GM12878 (cell line): ENCODE measurements at regions not wholly inside any gene's neighbourhood (a gene's known extent, or its start where the extent isn't known, plus 50 kb on each side); places are given as distances from the start of the nearest gene placed in this dataset.

ENCODE experiments used
- ATAC-seq: fragments of 200-7000 bp; cut with Tn5 transposase; 3 replicates; pipeline ENCODE4 v1.9.1; 2020; ENCODE audit warnings: mild to moderate bottlenecking, moderate library complexity
- BruUV-seq: library from RNA; stranded (reverse); fragments of 400-500 nt; replicated peaks from 2 replicates; lab custom pipeline; 2021; lab: Mats Ljungman, UMichigan
- CTCF ChIA-PET: fragments of 300-600 bp; sonication (Branson Sonifier 250); formaldehyde crosslinking; extraction: SDS; loops from one replicate; lab custom pipeline; 2021; ENCODE audit warnings: inconsistent platforms; lab: Yijun Ruan, JAX
- POLR2A ChIA-PET: fragments of 350-600 bp; formaldehyde crosslinking; extraction: SDS; loops from one replicate; lab custom pipeline; 2021; ENCODE audit warnings: inconsistent platforms; lab: Charles Lee
- RAD21 ChIA-PET: fragments of 300-600 bp; sonication (Branson Sonifier 250); formaldehyde crosslinking; loops from one replicate; lab custom pipeline; 2023; ENCODE audit warnings: antibody characterized with exemption; ENCODE audit not compliant: unreplicated experiment; lab: Charles Lee
- SMC1A ChIA-PET: fragments of 300-600 bp; sonication (Branson Sonifier 250); formaldehyde crosslinking; loops from one replicate; lab custom pipeline; 2023; ENCODE audit not compliant: unreplicated experiment, uncharacterized antibody; lab: Charles Lee
- DNase-seq: peaks from one replicate; pipeline ENCODE4 v3.0.0-alpha.2; 2011; ENCODE audit warnings: low read depth, low spot score
- FAIRE-seq: peaks from 3 replicates; lab custom pipeline; 2011; peaks lifted over from hg19 to GRCh38; lab: Jason Lieb, UNC
- H2AFZ ChIP-seq: 2 replicates; pipeline ENCODE4 v1.6.0; 2011; ENCODE audit warnings: low read depth, low read length, control low read depth; ENCODE audit not compliant: control insufficient read depth
- H3K27ac ChIP-seq: 2 replicates; pipeline ENCODE4 v1.5.1; 2011; ENCODE audit warnings: control low read depth; ENCODE audit not compliant: control insufficient read depth, insufficient read depth
- H3K27me3 ChIP-seq, 2 experiments: replicated peaks in 1 of 2; 2 replicates each; pipeline versions ENCODE4 v1.6.0 to v1.6.1; 2011; ENCODE audit warnings: low read length in 1 of 2; ENCODE audit not compliant: control insufficient read depth in 2 of 2, insufficient read depth in 2 of 2
- H3K36me3 ChIP-seq, 2 experiments: 2 replicates each; pipeline ENCODE4 v1.5.1; 2011; ENCODE audit warnings: low read length in 1 of 2; ENCODE audit not compliant: control insufficient read depth in 2 of 2, insufficient read depth in 2 of 2
- H3K4me1 ChIP-seq: 2 replicates; pipeline ENCODE4 v1.6.1; 2011; ENCODE audit warnings: mild to moderate bottlenecking, low read length, moderate library complexity, mixed read lengths; ENCODE audit not compliant: control insufficient read depth, insufficient read depth
- H3K4me2 ChIP-seq: 2 replicates; pipeline ENCODE4 v1.6.0; 2011; ENCODE audit warnings: control low read depth; ENCODE audit not compliant: control insufficient read depth, insufficient read depth
- H3K4me3 ChIP-seq: fragments of 200-600 bp; sonication (generic); 2 replicates; pipeline ENCODE4 v1.5.1; 2016
- H3K79me2 ChIP-seq: 2 replicates; pipeline ENCODE4 v1.6.0; 2011; ENCODE audit warnings: low read length; ENCODE audit not compliant: control insufficient read depth, insufficient read depth
- H3K9ac ChIP-seq: 2 replicates; pipeline ENCODE4 v1.8.0; 2011; ENCODE audit warnings: low read length, control low read depth, mixed read lengths; ENCODE audit not compliant: control insufficient read depth, insufficient read depth
- H3K9me3 ChIP-seq: replicated peaks from 3 replicates; pipeline ENCODE4 v1.5.1; 2011; ENCODE audit warnings: mild to moderate bottlenecking, low read length; ENCODE audit not compliant: control insufficient read depth, insufficient read depth
- H4K20me1 ChIP-seq: 2 replicates; pipeline ENCODE4 v1.6.0; 2011; ENCODE audit not compliant: control insufficient read depth, insufficient read depth
- CHD4 ChIP-seq: fragments of 200-600 bp; sonication (generic); IDR thresholded peaks from 2 replicates; pipeline ENCODE4 v1.6.1; 2016; ENCODE audit warnings: mild to moderate bottlenecking
- HDGF ChIP-seq: fragments of 450-650 bp; IDR thresholded peaks from 2 replicates; pipeline ENCODE4 v1.6.1; 2016; ENCODE audit warnings: antibody characterized with exemption
- NBN ChIP-seq: fragments of 450-650 bp; IDR thresholded peaks from 2 replicates; pipeline ENCODE4 v1.6.1; 2016
- NRF1 ChIP-seq: conservative IDR thresholded peaks from 2 replicates; pipeline ENCODE4 v1.6.1; 2011; ENCODE audit warnings: mild to moderate bottlenecking, low read depth, low read length, improper control_type of control experiment
- SIN3A ChIP-seq: IDR thresholded peaks from 2 replicates; pipeline ENCODE4 v1.6.1; 2012; ENCODE audit warnings: low read depth, low read length, improper control_type of control experiment
- WGBS: methylation state at CpG from one replicate; pipeline ENCODE4 v1.1.6; 2016; ENCODE audit warnings: low lambda C conversion rate; ENCODE audit not compliant: insufficient replicate concordance, insufficient coverage; ENCODE audit errors: missing lambda C conversion rate; 5-methylcytosine and 5-hydroxymethylcytosine counted together
- in situ Hi-C: fragments of 300-500 bp; cut with MboI; formaldehyde crosslinking; loops from 9 replicates; pipeline ENCODE4 v1.14.3; 2018; ENCODE audit warnings: mixed read lengths
- intact Hi-C: fragments of 100-400 bp; cut with micrococcal nuclease; formaldehyde crosslinking; loops from one replicate; pipeline ENCODE4 v1.14.2; 2022; ENCODE audit not compliant: unreplicated experiment
- TF ChIP-seq, protein P1 (sequence below): fragments of 450-650 bp; IDR thresholded peaks from 2 replicates; pipeline ENCODE4 v1.6.1; 2017; ENCODE audit warnings: mild to moderate bottlenecking, moderate library complexity
- TF ChIP-seq, protein P2 (sequence below): fragments of 450-650 bp; IDR thresholded peaks from 2 replicates; pipeline ENCODE4 v1.6.1; 2017; ENCODE audit warnings: borderline replicate concordance

DNA sequence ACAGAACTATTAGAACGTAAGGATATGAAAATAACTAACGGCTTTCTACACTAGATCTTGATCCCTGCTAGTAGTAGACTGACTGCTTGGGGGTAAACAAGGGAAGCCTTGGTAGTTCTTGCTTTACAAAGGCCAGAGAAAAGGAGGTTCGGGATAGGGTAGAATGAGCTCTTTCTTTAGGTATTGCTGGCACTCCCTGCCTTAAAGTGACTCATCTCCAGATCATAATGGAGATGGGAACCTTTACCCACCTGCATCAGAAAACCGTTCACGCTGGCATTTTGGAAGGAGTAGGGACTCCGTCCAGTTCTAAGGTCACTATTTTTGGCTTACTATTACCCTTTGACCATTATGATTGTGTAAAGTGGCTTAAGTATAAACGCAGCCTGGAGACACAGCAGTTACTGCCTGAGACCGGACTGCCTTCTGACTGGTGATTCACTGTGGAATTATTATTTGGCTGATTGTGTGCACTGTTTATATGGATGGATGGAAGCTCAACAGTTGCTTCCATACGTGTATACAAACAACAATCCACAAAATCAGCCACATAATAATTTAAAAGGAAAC, 482.5 kb downstream of the STK39 start:
- CTCF ChIA-PET: no interaction called here
- H3K79me2 ChIP-seq: no peaks in the 10 kb centered on the region
- WGBS: 31% methylated on average over 9 of the region's 9 CpGs
- no peak overlapping the region for H2AFZ ChIP-seq
- FAIRE-seq (no peak), DNase-seq (no peak), ATAC-seq (no peak)
- POLR2A ChIA-PET: interaction anchor here (0.6 kb wide), 1 partner anchor 575 kb away, joined by 4 read pairs; no protein-coding TSS in a partner anchor
- RAD21 ChIA-PET: no interaction called here
- TF ChIP-seq NRF1 (no peak), HDGF (no peak), SIN3A (no peak), CHD4 (no peak), NBN (no peak)
- TF ChIP-seq, protein P1, sequence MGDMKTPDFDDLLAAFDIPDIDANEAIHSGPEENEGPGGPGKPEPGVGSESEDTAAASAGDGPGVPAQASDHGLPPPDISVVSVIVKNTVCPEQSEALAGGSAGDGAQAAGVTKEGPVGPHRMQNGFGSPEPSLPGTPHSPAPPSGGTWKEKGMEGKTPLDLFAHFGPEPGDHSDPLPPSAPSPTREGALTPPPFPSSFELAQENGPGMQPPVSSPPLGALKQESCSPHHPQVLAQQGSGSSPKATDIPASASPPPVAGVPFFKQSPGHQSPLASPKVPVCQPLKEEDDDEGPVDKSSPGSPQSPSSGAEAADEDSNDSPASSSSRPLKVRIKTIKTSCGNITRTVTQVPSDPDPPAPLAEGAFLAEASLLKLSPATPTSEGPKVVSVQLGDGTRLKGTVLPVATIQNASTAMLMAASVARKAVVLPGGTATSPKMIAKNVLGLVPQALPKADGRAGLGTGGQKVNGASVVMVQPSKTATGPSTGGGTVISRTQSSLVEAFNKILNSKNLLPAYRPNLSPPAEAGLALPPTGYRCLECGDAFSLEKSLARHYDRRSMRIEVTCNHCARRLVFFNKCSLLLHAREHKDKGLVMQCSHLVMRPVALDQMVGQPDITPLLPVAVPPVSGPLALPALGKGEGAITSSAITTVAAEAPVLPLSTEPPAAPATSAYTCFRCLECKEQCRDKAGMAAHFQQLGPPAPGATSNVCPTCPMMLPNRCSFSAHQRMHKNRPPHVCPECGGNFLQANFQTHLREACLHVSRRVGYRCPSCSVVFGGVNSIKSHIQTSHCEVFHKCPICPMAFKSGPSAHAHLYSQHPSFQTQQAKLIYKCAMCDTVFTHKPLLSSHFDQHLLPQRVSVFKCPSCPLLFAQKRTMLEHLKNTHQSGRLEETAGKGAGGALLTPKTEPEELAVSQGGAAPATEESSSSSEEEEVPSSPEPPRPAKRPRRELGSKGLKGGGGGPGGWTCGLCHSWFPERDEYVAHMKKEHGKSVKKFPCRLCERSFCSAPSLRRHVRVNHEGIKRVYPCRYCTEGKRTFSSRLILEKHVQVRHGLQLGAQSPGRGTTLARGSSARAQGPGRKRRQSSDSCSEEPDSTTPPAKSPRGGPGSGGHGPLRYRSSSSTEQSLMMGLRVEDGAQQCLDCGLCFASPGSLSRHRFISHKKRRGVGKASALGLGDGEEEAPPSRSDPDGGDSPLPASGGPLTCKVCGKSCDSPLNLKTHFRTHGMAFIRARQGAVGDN: no peak
- TF ChIP-seq, protein P2, sequence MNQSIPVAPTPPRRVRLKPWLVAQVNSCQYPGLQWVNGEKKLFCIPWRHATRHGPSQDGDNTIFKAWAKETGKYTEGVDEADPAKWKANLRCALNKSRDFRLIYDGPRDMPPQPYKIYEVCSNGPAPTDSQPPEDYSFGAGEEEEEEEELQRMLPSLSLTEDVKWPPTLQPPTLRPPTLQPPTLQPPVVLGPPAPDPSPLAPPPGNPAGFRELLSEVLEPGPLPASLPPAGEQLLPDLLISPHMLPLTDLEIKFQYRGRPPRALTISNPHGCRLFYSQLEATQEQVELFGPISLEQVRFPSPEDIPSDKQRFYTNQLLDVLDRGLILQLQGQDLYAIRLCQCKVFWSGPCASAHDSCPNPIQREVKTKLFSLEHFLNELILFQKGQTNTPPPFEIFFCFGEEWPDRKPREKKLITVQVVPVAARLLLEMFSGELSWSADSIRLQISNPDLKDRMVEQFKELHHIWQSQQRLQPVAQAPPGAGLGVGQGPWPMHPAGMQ: no peak
- H3K36me3 ChIP-seq: no peaks in the 10 kb centered on the region
- no peaks in the 10 kb centered on the region for H3K4me1 ChIP-seq
- H3K4me2 ChIP-seq: no peak overlapping the region
- in situ Hi-C loops: no loop called here
- H4K20me1 ChIP-seq: no peaks in the 10 kb centered on the region
- H3K9ac ChIP-seq: no peak overlapping the region
- H3K9me3 ChIP-seq: no peaks in the 10 kb centered on the region
- H3K4me3 ChIP-seq: no peak overlapping the region
- H3K27ac ChIP-seq: no peak overlapping the region
- no TSS peak for BruUV-seq
- intact Hi-C loops: no loop called here
- SMC1A ChIA-PET: no interaction called here
- no peaks in the 10 kb centered on the region; a peak in 2 of 4 replicates for H3K27me3 ChIP-seq
